ENCODE measurements at regions not wholly inside any gene's neighbourhood (a gene's known extent, or its start where the extent isn't known, plus 50 kb on each side); places are given as distances from the start of the nearest gene placed in this dataset.

DNA sequence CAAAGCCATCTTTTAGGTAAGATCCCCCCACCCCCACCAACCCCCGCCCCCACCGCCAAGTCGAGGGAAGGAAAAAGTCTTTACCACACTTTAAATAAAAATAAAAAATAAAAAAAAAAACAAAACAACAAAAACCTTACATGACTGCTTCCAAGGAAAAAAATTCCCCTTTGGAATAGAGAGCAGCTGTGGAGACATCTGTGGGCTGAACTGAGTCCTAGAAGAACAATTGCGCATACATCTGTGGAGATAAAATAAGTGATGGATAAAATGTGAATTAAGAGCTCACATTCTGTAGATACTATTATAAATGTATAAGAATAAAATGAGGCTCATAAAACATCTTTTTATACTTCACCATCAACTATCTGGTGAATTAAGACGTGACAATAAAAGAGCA is 601.7 kb upstream of the AGTR1 start:
- TF ChIP-seq EP300 (IDR thresholded peaks at IDR 0.05): no peak
- TF ChIP-seq, protein P1, sequence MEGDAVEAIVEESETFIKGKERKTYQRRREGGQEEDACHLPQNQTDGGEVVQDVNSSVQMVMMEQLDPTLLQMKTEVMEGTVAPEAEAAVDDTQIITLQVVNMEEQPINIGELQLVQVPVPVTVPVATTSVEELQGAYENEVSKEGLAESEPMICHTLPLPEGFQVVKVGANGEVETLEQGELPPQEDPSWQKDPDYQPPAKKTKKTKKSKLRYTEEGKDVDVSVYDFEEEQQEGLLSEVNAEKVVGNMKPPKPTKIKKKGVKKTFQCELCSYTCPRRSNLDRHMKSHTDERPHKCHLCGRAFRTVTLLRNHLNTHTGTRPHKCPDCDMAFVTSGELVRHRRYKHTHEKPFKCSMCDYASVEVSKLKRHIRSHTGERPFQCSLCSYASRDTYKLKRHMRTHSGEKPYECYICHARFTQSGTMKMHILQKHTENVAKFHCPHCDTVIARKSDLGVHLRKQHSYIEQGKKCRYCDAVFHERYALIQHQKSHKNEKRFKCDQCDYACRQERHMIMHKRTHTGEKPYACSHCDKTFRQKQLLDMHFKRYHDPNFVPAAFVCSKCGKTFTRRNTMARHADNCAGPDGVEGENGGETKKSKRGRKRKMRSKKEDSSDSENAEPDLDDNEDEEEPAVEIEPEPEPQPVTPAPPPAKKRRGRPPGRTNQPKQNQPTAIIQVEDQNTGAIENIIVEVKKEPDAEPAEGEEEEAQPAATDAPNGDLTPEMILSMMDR (IDR thresholded peaks at IDR 0.05): no peak
